ENCODE measurements at regions not wholly inside any gene's neighbourhood (a gene's known extent, or its start where the extent isn't known, plus 50 kb on each side); places are given as distances from the start of the nearest gene placed in this dataset.

- Histone ChIP-seq H3K79me2 (ENCODE audit: control insufficient read depth, insufficient read depth, low read length) (no peaks in the 10 kb centered on the region), H3K9ac (ENCODE audit: insufficient read depth, low read length) (no peak overlapping the region), H3K9me3 (ENCODE audit: control insufficient read depth, insufficient read depth, low read depth, low read length) (no peaks in the 10 kb centered on the region), H3K4me3 (replicated peaks in 1 of 4; ENCODE audit: control extremely low read depth in 1 of 4, insufficient read depth in 1 of 4, low read depth in 3 of 4, low read length in 4 of 4) (no peak overlapping the region), H3K27ac (ENCODE audit: insufficient read depth, low read length) (no peak overlapping the region), H3K4me1 (ENCODE audit: control insufficient read depth, extremely low read depth, insufficient read depth, low read length) (no peaks in the 10 kb centered on the region), H3K36me3 (ENCODE audit: control insufficient read depth, insufficient read depth, low read length) (no peaks in the 10 kb centered on the region), H3K27me3 (ENCODE audit: control insufficient read depth, insufficient read depth, low read length) (no peaks in the 10 kb centered on the region), H3K4me2 (ENCODE audit: extremely low read depth, insufficient read depth, low read length) (no peak overlapping the region), H2AFZ (ENCODE audit: low read length) (no peak overlapping the region), H4K20me1 (ENCODE audit: control insufficient read depth, extremely low read depth, insufficient read depth, low read length) (no peaks in the 10 kb centered on the region)
- TF ChIP-seq EZH2 (IDR thresholded peaks at IDR 0.05; ENCODE audit: low read length, missing control alignments) (no peak), CTCF (conservative IDR thresholded peaks at IDR 0.05 in 1 of 2, IDR thresholded peaks at IDR 0.05 in 1 of 2; ENCODE audit: low read depth in 1 of 2, low read length in 2 of 2) (no peak)
- DNase-seq (ENCODE audit: low read depth in 2 of 2) = no peak
These were observed 550.9 kb upstream of the PKDCC start for GRCh38 chr2:41496908-41497307.

DNA sequence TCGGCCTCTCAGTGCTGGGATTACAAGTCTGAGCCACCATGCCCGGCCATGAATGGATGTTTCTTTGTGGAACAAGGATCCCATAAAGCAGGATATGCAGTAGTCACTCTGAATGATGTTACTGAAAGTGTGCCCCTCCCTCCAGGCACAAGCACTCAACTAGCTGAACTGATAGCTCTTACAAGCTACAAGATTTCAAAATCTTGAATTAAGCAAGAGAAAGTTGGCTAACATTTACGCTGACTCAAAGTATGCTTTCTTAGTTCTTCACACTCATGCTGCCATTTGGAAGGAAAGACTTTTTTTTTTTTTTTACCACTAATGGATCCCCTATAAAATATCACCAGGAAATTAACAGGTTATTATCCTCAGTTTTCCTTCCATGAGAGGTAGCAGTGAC is 549.0 kb upstream of the PKDCC start:
- no peak for DNase-seq (ENCODE audit: low read depth in 2 of 2)
- H3K9ac ChIP-seq (ENCODE audit: insufficient read depth, low read length) = no peak overlapping the region
- TF ChIP-seq EZH2 (IDR thresholded peaks at IDR 0.05; ENCODE audit: low read length, missing control alignments) (no peak), CTCF (conservative IDR thresholded peaks at IDR 0.05 in 1 of 2, IDR thresholded peaks at IDR 0.05 in 1 of 2; ENCODE audit: low read depth in 1 of 2, low read length in 2 of 2) (no peak)
- no peak overlapping the region for H3K4me3 ChIP-seq (replicated peaks in 1 of 4; ENCODE audit: control extremely low read depth in 1 of 4, insufficient read depth in 1 of 4, low read depth in 3 of 4, low read length in 4 of 4)
- H3K27ac ChIP-seq (ENCODE audit: insufficient read depth, low read length) = no peak overlapping the region
- no peaks in the 10 kb centered on the region for H3K36me3 ChIP-seq (ENCODE audit: control insufficient read depth, insufficient read depth, low read length)
- H3K27me3 ChIP-seq (ENCODE audit: control insufficient read depth, insufficient read depth, low read length) = no peaks in the 10 kb centered on the region
- no peaks in the 10 kb centered on the region for H3K9me3 ChIP-seq (ENCODE audit: control insufficient read depth, insufficient read depth, low read depth, low read length)
- H2AFZ ChIP-seq (ENCODE audit: low read length) = no peak overlapping the region
- no peaks in the 10 kb centered on the region for H3K79me2 ChIP-seq (ENCODE audit: control insufficient read depth, insufficient read depth, low read length)
- H4K20me1 ChIP-seq (ENCODE audit: control insufficient read depth, extremely low read depth, insufficient read depth, low read length) = no peaks in the 10 kb centered on the region
- H3K4me2 ChIP-seq (ENCODE audit: extremely low read depth, insufficient read depth, low read length) = no peak overlapping the region
- H3K4me1 ChIP-seq (ENCODE audit: control insufficient read depth, extremely low read depth, insufficient read depth, low read length) = no peaks in the 10 kb centered on the region

- Histone ChIP-seq H3K9me3 (ENCODE audit: control insufficient read depth, insufficient read depth, low read depth, low read length) (no peaks in the 10 kb centered on the region), H3K36me3 (ENCODE audit: control insufficient read depth, insufficient read depth, low read length) (no peaks in the 10 kb centered on the region), H3K27ac (ENCODE audit: insufficient read depth, low read length) (no peak overlapping the region), H3K4me3 (replicated peaks in 1 of 4; ENCODE audit: control extremely low read depth in 1 of 4, insufficient read depth in 1 of 4, low read depth in 3 of 4, low read length in 4 of 4) (no peak overlapping the region), H3K4me2 (ENCODE audit: extremely low read depth, insufficient read depth, low read length) (no peak overlapping the region), H3K27me3 (ENCODE audit: control insufficient read depth, insufficient read depth, low read length) (no peaks in the 10 kb centered on the region), H4K20me1 (ENCODE audit: control insufficient read depth, extremely low read depth, insufficient read depth, low read length) (no peaks in the 10 kb centered on the region), H3K9ac (ENCODE audit: insufficient read depth, low read length) (no peak overlapping the region), H2AFZ (ENCODE audit: low read length) (no peak overlapping the region), H3K79me2 (ENCODE audit: control insufficient read depth, insufficient read depth, low read length) (no peaks in the 10 kb centered on the region), H3K4me1 (ENCODE audit: control insufficient read depth, extremely low read depth, insufficient read depth, low read length) (no peaks in the 10 kb centered on the region)
- no peak for TF ChIP-seq EZH2 (IDR thresholded peaks at IDR 0.05; ENCODE audit: low read length, missing control alignments)
- no peak for DNase-seq (ENCODE audit: low read depth in 2 of 2)
These were observed 546.9 kb upstream of the PKDCC start for GRCh38 chr2:41500895-41501294.

All from fibroblast of lung (primary cell).